ENCODE measurements at regions not wholly inside any gene's neighbourhood (a gene's known extent, or its start where the extent isn't known, plus 50 kb on each side); places are given as distances from the start of the nearest gene placed in this dataset.

- TF ChIP-seq POLR2A (IDR thresholded peaks at IDR 0.05) (no peak), CTCF (IDR thresholded peaks at IDR 0.05) (no peak), EP300 (IDR thresholded peaks at IDR 0.05) (no peak)
- Histone ChIP-seq H3K9me3 (no peaks in the 10 kb centered on the region), H3K27ac (no peak overlapping the region), H3K4me3 (no peak overlapping the region), H3K36me3 (no peaks in the 10 kb centered on the region), H3K4me1 (ENCODE audit: insufficient read depth) (no peaks in the 10 kb centered on the region), H3K27me3 (no peaks in the 10 kb centered on the region)
- no peak for DNase-seq
- intact Hi-C loops (cut with DNase I) = no loop called here
These were observed 1996.2 kb upstream of the FLRT2 start for GRCh38 chr14:83533734-83534133.

- Histone ChIP-seq H3K4me1 (ENCODE audit: insufficient read depth) (no peaks in the 10 kb centered on the region), H3K36me3 (no peaks in the 10 kb centered on the region), H3K27me3 (no peaks in the 10 kb centered on the region), H3K4me3 (no peak overlapping the region), H3K9me3 (no peaks in the 10 kb centered on the region), H3K27ac (no peak overlapping the region)
- TF ChIP-seq POLR2A (IDR thresholded peaks at IDR 0.05) (no peak), EP300 (IDR thresholded peaks at IDR 0.05) (no peak), CTCF (IDR thresholded peaks at IDR 0.05) (no peak)
- WGBS, 3 donors = 38 to 43% (median 41%) methylated on average over 1 of the region's 1 CpG
- no peak for DNase-seq
- intact Hi-C loops (cut with DNase I) = no loop called here
These were observed 1994.9 kb upstream of the FLRT2 start for GRCh38 chr14:83534995-83535394.

- H3K9me3 ChIP-seq = no peaks in the 10 kb centered on the region
- H3K27me3 ChIP-seq = no peaks in the 10 kb centered on the region
- DNase-seq = no peak
- intact Hi-C loops (cut with DNase I) = no loop called here
- no peak overlapping the region for H3K27ac ChIP-seq
- no peak overlapping the region for H3K4me3 ChIP-seq
- no peaks in the 10 kb centered on the region for H3K4me1 ChIP-seq (ENCODE audit: insufficient read depth)
- no peaks in the 10 kb centered on the region for H3K36me3 ChIP-seq
- no peak for TF ChIP-seq CTCF (IDR thresholded peaks at IDR 0.05)
- TF ChIP-seq POLR2A (IDR thresholded peaks at IDR 0.05) = no peak
- TF ChIP-seq EP300 (IDR thresholded peaks at IDR 0.05) = no peak
- WGBS, 3 donors = 94 to 97% (median 97%) methylated on average over 5 of the region's 5 CpGs
These were observed 1994.5 kb upstream of the FLRT2 start for GRCh38 chr14:83535444-83535843.

GRCh38 chr14:83541147-83541546 lies 1988.8 kb upstream of the FLRT2 start:
- TF ChIP-seq CTCF (IDR thresholded peaks at IDR 0.05) (no peak), POLR2A (IDR thresholded peaks at IDR 0.05) (no peak), EP300 (IDR thresholded peaks at IDR 0.05) (no peak)
- DNase-seq = no peak
- no peaks in the 10 kb centered on the region for H3K9me3 ChIP-seq
- H3K27ac ChIP-seq = no peak overlapping the region
- no peaks in the 10 kb centered on the region for H3K4me1 ChIP-seq (ENCODE audit: insufficient read depth)
- H3K36me3 ChIP-seq = no peaks in the 10 kb centered on the region
- no peak overlapping the region for H3K4me3 ChIP-seq
- H3K27me3 ChIP-seq = no peaks in the 10 kb centered on the region
- 89 to 93% (median 92%) methylated on average over 13 of the region's 13 CpGs for WGBS, 3 donors
- intact Hi-C loops (cut with DNase I) = no loop called here

All from ovary (tissue), 7 donors.